ENCODE measurements at regions not wholly inside any gene's neighbourhood (a gene's known extent, or its start where the extent isn't known, plus 50 kb on each side); places are given as distances from the start of the nearest gene placed in this dataset.

- Histone ChIP-seq H4K20me1 (ENCODE audit: insufficient read depth, low read length) (no peaks in the 10 kb centered on the region), H3K9me3 (ENCODE audit: low read length) (no peaks in the 10 kb centered on the region), H3K27me3 (ENCODE audit: insufficient read depth, low read length) (no peaks in the 10 kb centered on the region), H3K4me2 (ENCODE audit: low read length) (no peak overlapping the region), H3K36me3 (ENCODE audit: insufficient read depth, low read length) (no peaks in the 10 kb centered on the region), H3F3A (ENCODE audit: insufficient read depth, low read length) (no peaks in the 10 kb centered on the region), H2AFZ (ENCODE audit: low read length) (no peak overlapping the region), H3K9ac (ENCODE audit: low read length) (no peak overlapping the region), H3K27ac (ENCODE audit: low read depth, low read length, poor library complexity, severe bottlenecking) (no peak overlapping the region), H3K9me2 (ENCODE audit: low read depth, low read length) (no peaks in the 10 kb centered on the region), H3K4me1 (ENCODE audit: insufficient read depth, low read length, severe bottlenecking) (no peaks in the 10 kb centered on the region), H3K4me3 (ENCODE audit: low read depth, low read length, poor library complexity, severe bottlenecking) (no peak overlapping the region), H3K79me2 (ENCODE audit: insufficient read depth, low read length) (no peaks in the 10 kb centered on the region)
- TF ChIP-seq CTCF (IDR thresholded peaks at IDR 0.05; ENCODE audit: low read length) (no peak), EZH2 (IDR thresholded peaks at IDR 0.05; ENCODE audit: borderline replicate concordance, low read length) (no peak)
Observed at GRCh38 chr6:114785235-114786127, 442.7 kb upstream of the HS3ST5 start.

- H3K27ac ChIP-seq (ENCODE audit: low read depth, low read length, poor library complexity, severe bottlenecking): no peak overlapping the region
- no peaks in the 10 kb centered on the region for H4K20me1 ChIP-seq (ENCODE audit: insufficient read depth, low read length)
Observed at GRCh38 chr6:114783783-114784182, 441.0 kb upstream of the HS3ST5 start.

GRCh38 chr6:114783083-114783482 is 440.3 kb upstream of the HS3ST5 start:
- Histone ChIP-seq H3K79me2 (ENCODE audit: insufficient read depth, low read length) (no peaks in the 10 kb centered on the region), H3K4me3 (ENCODE audit: low read depth, low read length, poor library complexity, severe bottlenecking) (no peak overlapping the region), H3K4me1 (ENCODE audit: insufficient read depth, low read length, severe bottlenecking) (no peaks in the 10 kb centered on the region), H2AFZ (ENCODE audit: low read length) (no peak overlapping the region), H3K27me3 (ENCODE audit: insufficient read depth, low read length) (no peaks in the 10 kb centered on the region), H3F3A (ENCODE audit: insufficient read depth, low read length) (no peaks in the 10 kb centered on the region), H3K9ac (ENCODE audit: low read length) (no peak overlapping the region), H3K4me2 (ENCODE audit: low read length) (no peak overlapping the region), H3K9me3 (ENCODE audit: low read length) (no peaks in the 10 kb centered on the region), H3K36me3 (ENCODE audit: insufficient read depth, low read length) (no peaks in the 10 kb centered on the region), H3K9me2 (ENCODE audit: low read depth, low read length) (no peaks in the 10 kb centered on the region), H4K20me1 (ENCODE audit: insufficient read depth, low read length) (no peaks in the 10 kb centered on the region), H3K27ac (ENCODE audit: low read depth, low read length, poor library complexity, severe bottlenecking) (no peak overlapping the region)
- no peak for TF ChIP-seq CTCF (IDR thresholded peaks at IDR 0.05; ENCODE audit: low read length)
- TF ChIP-seq EZH2 (IDR thresholded peaks at IDR 0.05; ENCODE audit: borderline replicate concordance, low read length): no peak

More at GRCh38 chr6:114783783-114784182, 441.0 kb upstream of the HS3ST5 start:
- H3K9me2 ChIP-seq (ENCODE audit: low read depth, low read length): no peaks in the 10 kb centered on the region
- H3F3A ChIP-seq (ENCODE audit: insufficient read depth, low read length): no peaks in the 10 kb centered on the region
- no peaks in the 10 kb centered on the region for H3K27me3 ChIP-seq (ENCODE audit: insufficient read depth, low read length)
- H2AFZ ChIP-seq (ENCODE audit: low read length): no peak overlapping the region
- no peaks in the 10 kb centered on the region for H3K36me3 ChIP-seq (ENCODE audit: insufficient read depth, low read length)
- no peaks in the 10 kb centered on the region for H3K79me2 ChIP-seq (ENCODE audit: insufficient read depth, low read length)
- H3K4me2 ChIP-seq (ENCODE audit: low read length): no peak overlapping the region
- TF ChIP-seq EZH2 (IDR thresholded peaks at IDR 0.05; ENCODE audit: borderline replicate concordance, low read length) (no peak), CTCF (IDR thresholded peaks at IDR 0.05; ENCODE audit: low read length) (no peak)
- H3K9ac ChIP-seq (ENCODE audit: low read length): no peak overlapping the region
- H3K4me3 ChIP-seq (ENCODE audit: low read depth, low read length, poor library complexity, severe bottlenecking): no peak overlapping the region
- H3K9me3 ChIP-seq (ENCODE audit: low read length): no peaks in the 10 kb centered on the region
- no peaks in the 10 kb centered on the region for H3K4me1 ChIP-seq (ENCODE audit: insufficient read depth, low read length, severe bottlenecking)

Data from OCI-LY1 (cell line).